ENCODE measurements at regions not wholly inside any gene's neighbourhood (a gene's known extent, or its start where the extent isn't known, plus 50 kb on each side); places are given as distances from the start of the nearest gene placed in this dataset.
A peak's percentile ranks its signal among the peaks of the same experiment; 100 is the strongest.
"Not testable (repeated sequence)": the region's sequence is repeated elsewhere in the genome, so short reads cannot be mapped to it uniquely, and the experiment has no call there.

GRCh38 chr12:46518729-46519128 lies 146.2 kb upstream of the SLC38A2 start:
- DNase-seq (ENCODE audit: low read depth): no peak

GRCh38 chr12:46518169-46518568 lies 145.6 kb upstream of the SLC38A2 start:
- DNase-seq (ENCODE audit: low read depth): no peak

GRCh38 chr12:46517579-46517962 lies 145.0 kb upstream of the SLC38A2 start:
- DNase-seq (ENCODE audit: low read depth): no peak

- DNase-seq (ENCODE audit: low read depth): no peak
These were observed 144.5 kb upstream of the SLC38A2 start for GRCh38 chr12:46516933-46517578.

GRCh38 chr12:46516238-46516932 lies 143.8 kb upstream of the SLC38A2 start:
- DNase-seq (ENCODE audit: low read depth): no peak

- no peak for DNase-seq (ENCODE audit: low read depth)
These were observed 143.3 kb upstream of the SLC38A2 start for GRCh38 chr12:46515829-46516228.

GRCh38 chr12:46514886-46515285 lies 142.3 kb upstream of the SLC38A2 start:
- DNase-seq (ENCODE audit: low read depth): no peak

- DNase-seq (ENCODE audit: low read depth): not testable (repeated sequence)
These were observed 137.7 kb upstream of the SLC38A2 start for GRCh38 chr12:46510257-46510656.

GRCh38 chr12:46509135-46509534 lies 136.6 kb upstream of the SLC38A2 start:
- DNase-seq (ENCODE audit: low read depth): no peak

- DNase-seq (ENCODE audit: low read depth): no peak
These were observed 136.1 kb upstream of the SLC38A2 start for GRCh38 chr12:46508651-46509050.

- no peak for DNase-seq (ENCODE audit: low read depth)
These were observed 135.2 kb upstream of the SLC38A2 start for GRCh38 chr12:46507766-46508165.

- no peak for DNase-seq (ENCODE audit: low read depth)
These were observed 134.4 kb upstream of the SLC38A2 start for GRCh38 chr12:46506961-46507360.

- DNase-seq (ENCODE audit: low read depth): no peak
These were observed 133.6 kb upstream of the SLC38A2 start for GRCh38 chr12:46506198-46506597.

- no peak for DNase-seq (ENCODE audit: low read depth)
These were observed 131.9 kb upstream of the SLC38A2 start for GRCh38 chr12:46504494-46504893.

- no peak for DNase-seq (ENCODE audit: low read depth)
These were observed 131.1 kb upstream of the SLC38A2 start for GRCh38 chr12:46503637-46504175.

GRCh38 chr12:46500673-46501072 lies 128.1 kb upstream of the SLC38A2 start:
- no peak for DNase-seq (ENCODE audit: low read depth)

GRCh38 chr12:46499901-46500300 lies 127.3 kb upstream of the SLC38A2 start:
- DNase-seq (ENCODE audit: low read depth): no peak

GRCh38 chr12:46499226-46499625 lies 126.7 kb upstream of the SLC38A2 start:
- DNase-seq (ENCODE audit: low read depth): no peak

GRCh38 chr12:46497739-46498138 lies 125.2 kb upstream of the SLC38A2 start:
- DNase-seq (ENCODE audit: low read depth): no peak

- DNase-seq (ENCODE audit: low read depth): peak; percentile 68
These were observed 121.9 kb upstream of the SLC38A2 start for GRCh38 chr12:46494424-46494823.

GRCh38 chr12:46493834-46494181 lies 121.2 kb upstream of the SLC38A2 start:
- no peak for DNase-seq (ENCODE audit: low read depth)

- no peak for DNase-seq (ENCODE audit: low read depth)
These were observed 120.7 kb upstream of the SLC38A2 start for GRCh38 chr12:46493150-46493833.

- DNase-seq (ENCODE audit: low read depth): peak; percentile 82
These were observed 120.0 kb upstream of the SLC38A2 start for GRCh38 chr12:46492471-46493085.

Data from HS-27A (cell line).